SK-N-MC (cell line): ENCODE measurements at regions not wholly inside any gene's neighbourhood (a gene's known extent, or its start where the extent isn't known, plus 50 kb on each side); places are given as distances from the start of the nearest gene placed in this dataset.

ENCODE experiments used
- DNase-seq: peaks from one replicate; pipeline ENCODE4 v3.0.0-alpha.2; 2011; ENCODE audit warnings: low read depth, low spot score
- H3K27ac ChIP-seq: fragments of 200-600 bp; sonication (generic); 2 replicates; pipeline ENCODE4 v1.5.1; 2016; ENCODE audit warnings: mixed run types
- H3K36me3 ChIP-seq: fragments of 200-600 bp; sonication (generic); 2 replicates; pipeline ENCODE4 v1.6.1; 2017; ENCODE audit warnings: antibody characterized with exemption, low read length, mixed read lengths; ENCODE audit not compliant: insufficient read depth
- H3K4me3 ChIP-seq: fragments of 200-600 bp; sonication (generic); 2 replicates; pipeline ENCODE4 v1.5.1; 2016
- H3K9ac ChIP-seq: fragments of 200-600 bp; sonication (generic); 2 replicates; pipeline ENCODE4 v1.8.0; 2017; ENCODE audit warnings: mixed run types, mixed read lengths; ENCODE audit not compliant: insufficient read length
- H3K9me3 ChIP-seq: fragments of 200-600 bp; sonication (generic); 2 replicates; pipeline ENCODE4 v1.6.1; 2017; ENCODE audit warnings: low read depth, mild to moderate bottlenecking, antibody characterized with exemption, low read length, moderate library complexity, mixed read lengths
- EZH2 ChIP-seq: fragments of 200-600 bp; sonication (generic); IDR thresholded peaks from one replicate; pipeline ENCODE4 v1.6.1; 2017; ENCODE audit warnings: antibody characterized with exemption
- FOXP2 ChIP-seq: optimal IDR thresholded peaks from 2 replicates; pipeline ENCODE3; 2011; ENCODE audit warnings: mild to moderate bottlenecking, moderate library complexity; ENCODE audit not compliant: insufficient read depth; ENCODE audit errors: extremely low read length, control extremely low read depth
- POLR2AphosphoS5 ChIP-seq: IDR thresholded peaks from 2 replicates; pipeline ENCODE4 v1.6.1; 2012; ENCODE audit warnings: mild to moderate bottlenecking, low read depth, low read length, borderline replicate concordance

DNA sequence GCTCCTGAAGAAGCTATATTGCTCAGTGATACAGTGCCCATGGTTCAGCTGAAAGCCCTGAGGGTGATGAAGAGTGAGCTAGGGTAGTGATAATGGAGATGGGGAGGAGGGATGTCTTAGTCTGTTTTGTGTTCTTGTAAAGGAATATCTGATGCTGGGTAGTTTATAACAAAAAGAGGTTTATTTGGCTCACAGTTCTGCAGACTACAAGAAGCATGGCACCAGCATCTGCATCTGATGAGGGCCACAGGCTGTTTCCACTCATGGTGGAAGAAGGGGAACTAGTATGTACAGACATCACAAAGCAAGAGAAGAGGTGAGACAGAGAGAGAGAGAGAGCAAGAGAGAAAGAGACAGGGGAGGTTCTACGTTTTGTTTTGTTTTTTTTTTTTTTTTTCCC lies 417.3 kb upstream of the TRIB2 start:
- no peak overlapping the region for H3K4me3 ChIP-seq
- H3K27ac ChIP-seq: no peak overlapping the region
- H3K36me3 ChIP-seq: no peaks in the 10 kb centered on the region
- no peak overlapping the region for H3K9ac ChIP-seq
- TF ChIP-seq EZH2 (no peak), POLR2AphosphoS5 (no peak), FOXP2 (no peak)
- DNase-seq: no peak
- no peaks in the 10 kb centered on the region for H3K9me3 ChIP-seq

DNA sequence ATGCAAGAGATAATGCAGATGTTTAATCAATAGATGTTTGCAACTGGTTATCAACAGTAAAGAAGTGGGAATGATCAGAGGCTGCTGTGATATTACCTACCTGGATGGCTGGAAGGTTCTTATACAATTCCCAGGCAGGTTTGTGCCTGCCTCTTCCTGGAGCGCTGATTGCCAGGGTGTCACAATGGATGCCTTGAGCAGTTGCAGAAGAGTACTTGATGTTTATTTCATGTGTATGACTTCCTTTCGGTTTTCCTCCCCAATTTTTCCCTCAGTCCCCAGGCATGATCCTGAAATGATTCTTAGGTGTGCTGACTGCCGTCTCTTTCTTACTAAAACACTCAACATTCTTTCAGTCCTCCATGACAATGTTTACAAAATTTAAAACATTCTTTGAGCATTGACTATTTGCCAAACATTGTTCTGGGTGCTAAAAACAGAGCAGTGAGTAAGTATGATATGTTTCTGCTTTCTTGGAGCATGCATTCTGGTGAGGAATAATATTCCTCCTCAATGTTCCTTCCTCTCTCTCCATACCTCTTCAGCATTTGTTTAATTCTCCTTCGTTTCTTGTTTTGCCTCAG lies 416.6 kb upstream of the TRIB2 start:
- H3K4me3 ChIP-seq: no peak overlapping the region
- DNase-seq: no peak
- no peaks in the 10 kb centered on the region for H3K9me3 ChIP-seq
- H3K9ac ChIP-seq: no peak overlapping the region
- no peak overlapping the region for H3K27ac ChIP-seq
- TF ChIP-seq EZH2 (no peak), FOXP2 (no peak), POLR2AphosphoS5 (no peak)
- no peaks in the 10 kb centered on the region for H3K36me3 ChIP-seq

DNA sequence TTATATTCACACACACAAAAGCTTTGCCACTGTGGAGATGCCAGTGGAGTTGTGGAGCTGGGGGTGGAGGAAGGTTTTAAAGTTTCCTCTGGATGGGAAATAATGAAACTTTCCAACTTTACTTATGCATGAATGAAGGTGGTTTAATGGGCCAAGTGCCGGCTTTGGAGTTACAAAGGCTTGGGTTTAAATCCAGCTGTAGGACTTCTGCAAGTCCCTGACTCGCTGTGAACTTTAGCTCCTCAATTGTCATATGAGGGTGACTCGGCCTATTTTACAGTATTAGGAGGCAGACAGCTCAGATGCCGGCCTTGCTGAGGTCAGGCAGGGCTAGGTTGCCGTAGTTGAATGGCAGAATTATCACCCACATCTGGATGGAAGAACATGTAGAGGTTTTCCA lies 415.8 kb upstream of the TRIB2 start:
- Histone ChIP-seq H3K4me3 (no peak overlapping the region), H3K36me3 (no peaks in the 10 kb centered on the region), H3K9me3 (no peaks in the 10 kb centered on the region), H3K27ac (no peak overlapping the region), H3K9ac (no peak overlapping the region)
- TF ChIP-seq POLR2AphosphoS5: no peak
- no peak for TF ChIP-seq FOXP2
- DNase-seq: no peak

DNA sequence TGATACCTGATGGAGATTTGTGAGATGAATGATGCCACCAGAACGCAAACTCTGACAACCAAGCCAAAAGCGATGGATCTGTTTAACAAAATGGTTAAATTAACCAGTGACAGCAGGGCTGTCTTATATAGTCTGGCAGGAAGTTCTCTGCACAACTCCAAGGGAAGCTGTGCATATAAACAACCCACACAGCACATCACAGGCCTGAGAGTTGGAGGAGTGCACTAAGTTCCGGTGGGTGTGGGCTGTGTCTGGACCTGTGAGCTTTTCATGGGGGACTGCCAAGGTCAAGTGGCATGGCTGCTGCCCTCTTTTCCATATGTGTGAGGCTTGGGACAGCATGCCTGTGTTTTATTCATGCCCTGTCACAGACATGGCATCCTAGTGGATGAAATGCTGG lies 414.6 kb upstream of the TRIB2 start:
- no peak for DNase-seq
- H3K27ac ChIP-seq: no peak overlapping the region
- no peaks in the 10 kb centered on the region for H3K9me3 ChIP-seq
- no peaks in the 10 kb centered on the region for H3K36me3 ChIP-seq
- no peak for TF ChIP-seq EZH2
- TF ChIP-seq FOXP2: no peak
- no peak for TF ChIP-seq POLR2AphosphoS5
- H3K9ac ChIP-seq: no peak overlapping the region
- no peak overlapping the region for H3K4me3 ChIP-seq

DNA sequence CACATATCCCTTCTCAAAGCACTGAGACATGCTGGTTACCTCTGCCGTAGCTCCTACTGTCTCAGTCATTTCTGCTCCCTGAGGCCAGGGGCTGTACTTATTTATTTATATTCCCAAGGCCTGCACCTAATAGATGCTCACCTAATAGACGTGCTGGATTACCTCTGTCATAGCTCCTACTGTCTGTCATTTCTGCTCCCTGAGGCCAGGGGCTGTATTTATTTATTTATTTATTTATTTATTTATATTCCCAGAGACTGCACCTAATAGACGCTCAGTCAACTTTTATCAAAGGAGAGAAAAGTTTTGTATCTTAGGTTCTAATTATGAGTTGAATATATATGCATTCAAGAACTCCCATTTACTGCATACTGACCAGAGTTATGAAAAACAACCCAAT lies 414.0 kb upstream of the TRIB2 start:
- no peak overlapping the region for H3K4me3 ChIP-seq
- H3K27ac ChIP-seq: no peak overlapping the region
- no peak for TF ChIP-seq FOXP2
- no peak for TF ChIP-seq EZH2

DNA sequence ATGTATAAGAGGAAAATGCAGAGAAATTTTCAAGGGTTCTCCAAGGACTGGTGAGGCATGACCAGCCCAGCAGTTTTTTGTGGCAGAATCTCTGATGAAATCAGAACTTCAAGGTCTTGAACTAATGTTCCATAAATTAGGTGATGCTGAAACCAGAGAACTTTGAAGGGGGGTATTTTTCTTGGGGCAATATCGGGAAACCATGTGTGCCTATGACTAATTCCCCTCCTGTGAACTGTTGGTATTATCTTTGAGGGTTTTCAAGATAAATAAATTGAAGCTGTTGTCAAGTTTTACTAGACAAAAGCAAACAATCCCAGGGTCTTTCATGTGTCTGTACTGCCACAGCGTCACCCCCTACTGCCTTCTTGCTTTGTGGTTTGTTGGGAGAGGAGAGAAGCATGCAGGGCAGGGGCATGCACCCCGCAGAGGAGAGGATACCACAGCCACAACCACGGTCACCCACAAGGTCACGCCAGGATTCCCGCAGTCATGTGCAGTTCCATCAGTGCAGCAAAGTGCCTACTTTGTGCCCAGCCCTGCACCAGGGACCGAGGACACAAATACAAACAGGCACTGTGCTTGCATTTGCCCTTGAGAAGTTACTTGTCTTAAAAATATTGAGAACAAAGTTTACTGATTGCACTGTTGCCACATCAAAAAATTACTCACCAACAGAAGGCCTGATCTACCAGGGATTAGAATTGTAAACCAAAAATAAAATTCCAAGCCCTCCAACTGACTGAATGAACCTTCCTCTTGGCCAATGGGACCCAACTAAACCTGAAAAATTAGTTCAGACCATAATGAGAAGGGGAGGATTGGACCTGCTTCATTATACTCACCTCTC lies 413.3 kb upstream of the TRIB2 start:
- TF ChIP-seq POLR2AphosphoS5 (no peak), FOXP2 (no peak)
- Histone ChIP-seq H3K27ac (no peak overlapping the region), H3K9ac (no peak overlapping the region), H3K4me3 (no peak overlapping the region), H3K9me3 (no peaks in the 10 kb centered on the region), H3K36me3 (no peaks in the 10 kb centered on the region)
- DNase-seq: no peak

More for the DNA sequence above, 414.0 kb upstream of the TRIB2 start:
- Histone ChIP-seq H3K9ac (no peak overlapping the region), H3K36me3 (no peaks in the 10 kb centered on the region), H3K9me3 (no peaks in the 10 kb centered on the region)
- no peak for DNase-seq

DNA sequence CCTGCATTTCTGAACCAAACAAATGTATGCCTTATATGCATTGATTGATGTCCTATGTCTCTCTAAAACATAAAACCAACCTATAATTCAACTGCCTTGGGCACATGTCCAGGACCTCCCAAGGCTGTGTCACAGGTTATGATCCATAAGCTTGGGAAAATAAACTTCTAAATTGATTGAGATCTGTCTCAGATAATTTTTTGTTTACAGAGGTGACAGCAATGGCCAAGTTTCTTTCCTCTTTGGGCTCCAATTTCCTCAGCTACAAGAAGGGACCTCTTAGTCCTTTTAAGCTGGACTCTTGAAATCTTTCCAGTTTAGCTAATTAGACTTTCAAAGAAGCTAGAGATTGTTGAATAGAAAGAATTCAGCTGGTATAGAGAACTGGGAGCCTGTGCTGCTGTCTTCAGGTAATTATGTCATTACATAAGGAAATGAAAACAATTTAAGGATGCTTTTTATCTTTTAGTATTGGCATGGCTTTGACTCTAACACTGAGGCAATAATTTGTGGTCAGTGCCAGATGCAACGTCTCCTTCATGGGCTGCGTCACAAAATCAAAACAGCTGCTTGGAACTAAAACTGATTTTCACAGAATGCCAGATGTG lies 412.1 kb upstream of the TRIB2 start:
- TF ChIP-seq FOXP2 (no peak), EZH2 (no peak), POLR2AphosphoS5 (no peak)
- H3K27ac ChIP-seq: no peak overlapping the region
- H3K36me3 ChIP-seq: no peaks in the 10 kb centered on the region
- no peak overlapping the region for H3K4me3 ChIP-seq
- no peak overlapping the region for H3K9ac ChIP-seq
- DNase-seq: no peak
- no peaks in the 10 kb centered on the region for H3K9me3 ChIP-seq

DNA sequence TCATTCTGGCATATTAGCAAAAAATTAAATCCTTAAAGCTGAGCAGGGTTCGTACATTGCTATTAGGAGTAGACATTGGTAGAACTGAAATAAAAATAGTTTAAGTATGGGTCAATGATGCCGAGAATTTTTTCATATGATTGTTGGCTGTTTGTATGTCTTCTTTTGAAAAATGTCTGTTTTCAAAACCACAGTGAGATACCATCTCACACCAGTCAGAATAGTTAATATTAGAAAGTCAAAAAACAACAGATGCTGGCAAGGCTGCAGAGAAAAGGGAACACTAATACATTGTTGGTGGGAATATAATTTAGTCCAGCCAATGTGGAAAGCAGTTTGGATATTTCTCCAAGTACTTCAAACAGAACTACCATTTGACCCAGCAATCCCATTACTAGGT lies 410.8 kb upstream of the TRIB2 start:
- TF ChIP-seq FOXP2 (no peak), EZH2 (no peak), POLR2AphosphoS5 (no peak)
- Histone ChIP-seq H3K9me3 (no peaks in the 10 kb centered on the region), H3K9ac (no peak overlapping the region), H3K4me3 (no peak overlapping the region), H3K36me3 (no peaks in the 10 kb centered on the region), H3K27ac (no peak overlapping the region)
- no peak for DNase-seq

DNA sequence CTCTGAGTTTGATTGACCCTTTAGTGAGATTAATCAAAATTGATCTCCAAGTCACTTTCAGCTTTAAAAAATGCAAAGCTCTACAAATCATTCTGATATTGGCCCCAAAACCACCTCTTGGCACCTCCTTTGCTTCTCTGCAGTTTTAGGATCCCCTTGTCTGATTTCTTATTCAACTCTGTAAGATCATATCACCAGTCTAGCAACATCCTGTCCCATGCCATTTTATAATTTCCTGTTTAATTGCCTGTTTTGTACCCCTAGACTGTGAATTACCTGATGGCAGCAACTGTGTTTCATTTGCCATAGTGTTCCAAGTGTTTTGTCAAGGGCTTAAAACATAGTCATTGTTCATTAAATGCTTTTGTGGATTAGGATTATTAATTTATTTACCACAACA lies 406.3 kb upstream of the TRIB2 start:
- Histone ChIP-seq H3K4me3 (no peak overlapping the region), H3K27ac (no peak overlapping the region), H3K36me3 (no peaks in the 10 kb centered on the region), H3K9ac (no peak overlapping the region), H3K9me3 (no peaks in the 10 kb centered on the region)
- no peak for DNase-seq
- TF ChIP-seq POLR2AphosphoS5 (no peak), FOXP2 (no peak), EZH2 (no peak)
